ENCODE measurements at regions not wholly inside any gene's neighbourhood (a gene's known extent, or its start where the extent isn't known, plus 50 kb on each side); places are given as distances from the start of the nearest gene placed in this dataset.

DNA sequence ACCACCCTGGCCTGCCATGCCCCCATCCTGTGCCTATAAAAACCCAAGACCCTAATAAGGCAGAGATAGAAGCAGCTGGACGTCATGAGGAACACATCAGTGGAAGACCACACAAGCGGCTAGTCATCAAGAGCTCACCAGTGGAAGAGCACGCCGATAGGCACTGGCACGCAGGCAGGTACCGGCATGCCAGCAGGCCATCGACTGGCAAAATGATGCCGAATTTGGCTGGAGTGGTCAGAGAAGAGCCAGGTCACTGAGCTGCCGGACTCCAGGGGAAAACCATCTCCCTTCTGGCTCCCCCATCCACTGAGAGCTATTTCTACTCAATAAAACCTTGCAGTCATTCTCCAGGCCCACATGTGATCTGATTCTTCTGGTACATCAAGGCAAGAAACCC is 227.6 kb upstream of the EXOC2 start:
- Histone ChIP-seq H2AFZ (ENCODE audit: low read depth, low read length) (no peak overlapping the region), H3K36me3 (replicated peaks; ENCODE audit: low read depth, low read length) (no peaks in the 10 kb centered on the region), H3K4me2 (ENCODE audit: low read length) (no peak overlapping the region), H3K9me3 (ENCODE audit: insufficient read depth, low read length) (no peaks in the 10 kb centered on the region), H4K20me1 (ENCODE audit: insufficient read depth, low read length) (no peaks in the 10 kb centered on the region), H3K9ac (ENCODE audit: low read length) (no peak overlapping the region), H3K79me2 (ENCODE audit: low read length) (no peaks in the 10 kb centered on the region), H3K27ac (ENCODE audit: low read length) (no peak overlapping the region), H3K4me3 (ENCODE audit: low read length) (no peak overlapping the region), H3K4me1 (ENCODE audit: low read length) (no peaks in the 10 kb centered on the region), H3K27me3 (ENCODE audit: low read depth, low read length) (0 out of 2 replicates have a peak, but pooled peaks cover 4% of the 10 kb centered on the region)
- no peak for TF ChIP-seq EZH2phosphoT487 (IDR thresholded peaks at IDR 0.05; ENCODE audit: low read depth)
- TF ChIP-seq, protein P1, sequence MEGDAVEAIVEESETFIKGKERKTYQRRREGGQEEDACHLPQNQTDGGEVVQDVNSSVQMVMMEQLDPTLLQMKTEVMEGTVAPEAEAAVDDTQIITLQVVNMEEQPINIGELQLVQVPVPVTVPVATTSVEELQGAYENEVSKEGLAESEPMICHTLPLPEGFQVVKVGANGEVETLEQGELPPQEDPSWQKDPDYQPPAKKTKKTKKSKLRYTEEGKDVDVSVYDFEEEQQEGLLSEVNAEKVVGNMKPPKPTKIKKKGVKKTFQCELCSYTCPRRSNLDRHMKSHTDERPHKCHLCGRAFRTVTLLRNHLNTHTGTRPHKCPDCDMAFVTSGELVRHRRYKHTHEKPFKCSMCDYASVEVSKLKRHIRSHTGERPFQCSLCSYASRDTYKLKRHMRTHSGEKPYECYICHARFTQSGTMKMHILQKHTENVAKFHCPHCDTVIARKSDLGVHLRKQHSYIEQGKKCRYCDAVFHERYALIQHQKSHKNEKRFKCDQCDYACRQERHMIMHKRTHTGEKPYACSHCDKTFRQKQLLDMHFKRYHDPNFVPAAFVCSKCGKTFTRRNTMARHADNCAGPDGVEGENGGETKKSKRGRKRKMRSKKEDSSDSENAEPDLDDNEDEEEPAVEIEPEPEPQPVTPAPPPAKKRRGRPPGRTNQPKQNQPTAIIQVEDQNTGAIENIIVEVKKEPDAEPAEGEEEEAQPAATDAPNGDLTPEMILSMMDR (IDR thresholded peaks at IDR 0.05; ENCODE audit: low read depth, low read length) = no peak

DNA sequence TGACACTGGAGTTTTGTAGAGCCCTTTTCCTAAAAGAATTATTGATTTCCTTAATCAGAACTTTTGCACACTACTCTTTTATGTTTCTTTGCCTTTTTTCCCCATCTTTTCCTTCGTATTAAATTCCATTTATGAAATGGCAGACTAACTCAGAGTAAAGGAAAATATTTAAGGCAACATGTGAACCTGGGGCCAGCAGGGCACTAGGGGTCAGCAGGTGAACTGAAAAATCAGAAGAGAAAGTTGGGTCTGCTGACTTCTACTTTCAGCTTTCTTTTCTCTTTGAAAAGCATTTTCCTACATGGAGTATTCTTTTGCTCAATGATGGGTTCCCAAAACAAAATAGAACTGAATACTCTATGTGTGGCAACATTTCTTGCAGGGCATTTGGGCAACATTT is 226.6 kb upstream of the EXOC2 start:
- no peak overlapping the region for H3K27ac ChIP-seq (ENCODE audit: low read length)
- H3K36me3 ChIP-seq (replicated peaks; ENCODE audit: low read depth, low read length) = no peaks in the 10 kb centered on the region
- no peak overlapping the region for H2AFZ ChIP-seq (ENCODE audit: low read depth, low read length)
- no peak overlapping the region for H3K4me2 ChIP-seq (ENCODE audit: low read length)
- no peak overlapping the region for H3K4me3 ChIP-seq (ENCODE audit: low read length)
- TF ChIP-seq, protein P1 (IDR thresholded peaks at IDR 0.05; ENCODE audit: low read depth, low read length) = no peak
- TF ChIP-seq EZH2phosphoT487 (IDR thresholded peaks at IDR 0.05; ENCODE audit: low read depth) = no peak
- no peaks in the 10 kb centered on the region for H4K20me1 ChIP-seq (ENCODE audit: insufficient read depth, low read length)
- no peaks in the 10 kb centered on the region for H3K4me1 ChIP-seq (ENCODE audit: low read length)
- 0 out of 2 replicates have a peak, but pooled peaks cover 4% of the 10 kb centered on the region for H3K27me3 ChIP-seq (ENCODE audit: low read depth, low read length)
- H3K9ac ChIP-seq (ENCODE audit: low read length) = no peak overlapping the region
- H3K79me2 ChIP-seq (ENCODE audit: low read length) = no peaks in the 10 kb centered on the region
- H3K9me3 ChIP-seq (ENCODE audit: insufficient read depth, low read length) = no peaks in the 10 kb centered on the region

DNA sequence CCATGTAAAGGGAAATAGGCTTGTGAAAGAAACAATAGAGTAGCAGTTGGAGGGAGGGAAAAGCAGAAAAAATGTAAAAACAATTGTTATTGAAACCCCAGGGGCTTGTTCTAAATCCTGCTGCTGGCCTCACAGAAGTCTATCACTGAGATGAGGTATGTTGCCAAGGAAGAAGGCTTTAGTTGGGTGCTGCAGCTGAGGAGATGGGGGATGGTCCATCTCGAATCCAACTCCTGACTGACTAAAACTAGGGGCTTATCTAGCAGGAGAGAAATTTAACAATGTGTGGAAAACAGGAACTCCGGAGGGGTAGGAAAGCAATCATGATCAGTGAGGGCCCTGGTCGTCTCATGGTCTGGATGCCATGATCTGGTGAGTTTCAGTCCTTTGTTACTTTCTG is 225.0 kb upstream of the EXOC2 start:
- Histone ChIP-seq H2AFZ (ENCODE audit: low read depth, low read length) (no peak overlapping the region), H3K4me1 (ENCODE audit: low read length) (no peaks in the 10 kb centered on the region), H3K27ac (ENCODE audit: low read length) (no peak overlapping the region), H4K20me1 (ENCODE audit: insufficient read depth, low read length) (no peaks in the 10 kb centered on the region), H3K9me3 (ENCODE audit: insufficient read depth, low read length) (no peaks in the 10 kb centered on the region), H3K4me2 (ENCODE audit: low read length) (no peak overlapping the region), H3K79me2 (ENCODE audit: low read length) (no peaks in the 10 kb centered on the region), H3K36me3 (replicated peaks; ENCODE audit: low read depth, low read length) (no peaks in the 10 kb centered on the region), H3K27me3 (ENCODE audit: low read depth, low read length) (peaks cover 4% of the 10 kb centered on the region; the same call in 1 of the 2 replicates), H3K9ac (ENCODE audit: low read length) (no peak overlapping the region), H3K4me3 (ENCODE audit: low read length) (no peak overlapping the region)
- TF ChIP-seq, protein P1 (IDR thresholded peaks at IDR 0.05; ENCODE audit: low read depth, low read length) = no peak
- no peak for TF ChIP-seq EZH2phosphoT487 (IDR thresholded peaks at IDR 0.05; ENCODE audit: low read depth)

DNA sequence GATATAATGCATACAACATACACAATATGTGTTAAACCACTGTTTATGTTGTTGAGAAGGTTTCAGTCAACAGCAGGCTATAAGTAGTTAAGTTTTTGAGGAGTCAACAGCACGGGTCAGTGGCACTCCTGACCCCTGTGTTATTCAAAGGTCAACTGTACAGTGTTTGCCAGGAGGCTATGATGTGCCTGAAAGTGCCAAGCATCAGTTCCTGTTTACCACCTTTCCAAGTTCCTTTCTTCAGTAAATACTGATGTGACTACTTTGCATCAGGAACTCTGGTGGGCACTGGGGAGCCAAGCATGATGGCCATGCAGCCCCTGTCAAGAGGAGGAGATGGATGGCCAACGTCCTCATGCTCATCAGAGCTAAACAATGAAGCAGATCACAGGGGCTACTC is 224.4 kb upstream of the EXOC2 start:
- H3K4me1 ChIP-seq (ENCODE audit: low read length) = no peaks in the 10 kb centered on the region
- H3K27me3 ChIP-seq (ENCODE audit: low read depth, low read length) = peaks cover 8% of the 10 kb centered on the region; the same call in 1 of the 2 replicates
- TF ChIP-seq EZH2phosphoT487 (IDR thresholded peaks at IDR 0.05; ENCODE audit: low read depth) = no peak
- TF ChIP-seq, protein P1 (IDR thresholded peaks at IDR 0.05; ENCODE audit: low read depth, low read length) = no peak
- H3K27ac ChIP-seq (ENCODE audit: low read length) = no peak overlapping the region
- H2AFZ ChIP-seq (ENCODE audit: low read depth, low read length) = no peak overlapping the region
- no peak overlapping the region for H3K9ac ChIP-seq (ENCODE audit: low read length)
- H3K9me3 ChIP-seq (ENCODE audit: insufficient read depth, low read length) = no peaks in the 10 kb centered on the region
- no peaks in the 10 kb centered on the region for H3K79me2 ChIP-seq (ENCODE audit: low read length)
- no peaks in the 10 kb centered on the region for H4K20me1 ChIP-seq (ENCODE audit: insufficient read depth, low read length)
- no peaks in the 10 kb centered on the region for H3K36me3 ChIP-seq (replicated peaks; ENCODE audit: low read depth, low read length)
- no peak overlapping the region for H3K4me2 ChIP-seq (ENCODE audit: low read length)
- no peak overlapping the region for H3K4me3 ChIP-seq (ENCODE audit: low read length)
